ENCODE measurements at regions not wholly inside any gene's neighbourhood (a gene's known extent, or its start where the extent isn't known, plus 50 kb on each side); places are given as distances from the start of the nearest gene placed in this dataset.

DNA sequence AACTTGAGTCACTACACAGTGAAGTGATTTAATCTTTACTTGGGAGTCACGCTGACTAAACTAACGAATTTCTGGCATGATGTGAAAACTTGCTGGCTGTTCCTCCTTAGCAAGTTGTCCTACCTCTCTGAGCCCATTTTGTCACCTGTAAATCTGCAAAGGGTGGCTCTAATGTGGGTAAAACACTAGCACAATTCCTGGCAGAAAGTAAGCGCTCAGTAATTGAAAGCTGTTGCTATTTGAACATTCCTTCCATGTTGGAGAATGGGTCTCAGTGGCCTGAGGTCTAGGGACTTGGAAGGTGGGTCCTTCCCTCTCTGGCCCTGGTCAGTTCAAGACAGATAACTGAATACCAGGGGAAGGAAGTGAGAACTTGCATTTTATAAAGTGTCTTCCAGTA is 309.0 kb upstream of the PROX1 start:
- TF ChIP-seq, protein P1, sequence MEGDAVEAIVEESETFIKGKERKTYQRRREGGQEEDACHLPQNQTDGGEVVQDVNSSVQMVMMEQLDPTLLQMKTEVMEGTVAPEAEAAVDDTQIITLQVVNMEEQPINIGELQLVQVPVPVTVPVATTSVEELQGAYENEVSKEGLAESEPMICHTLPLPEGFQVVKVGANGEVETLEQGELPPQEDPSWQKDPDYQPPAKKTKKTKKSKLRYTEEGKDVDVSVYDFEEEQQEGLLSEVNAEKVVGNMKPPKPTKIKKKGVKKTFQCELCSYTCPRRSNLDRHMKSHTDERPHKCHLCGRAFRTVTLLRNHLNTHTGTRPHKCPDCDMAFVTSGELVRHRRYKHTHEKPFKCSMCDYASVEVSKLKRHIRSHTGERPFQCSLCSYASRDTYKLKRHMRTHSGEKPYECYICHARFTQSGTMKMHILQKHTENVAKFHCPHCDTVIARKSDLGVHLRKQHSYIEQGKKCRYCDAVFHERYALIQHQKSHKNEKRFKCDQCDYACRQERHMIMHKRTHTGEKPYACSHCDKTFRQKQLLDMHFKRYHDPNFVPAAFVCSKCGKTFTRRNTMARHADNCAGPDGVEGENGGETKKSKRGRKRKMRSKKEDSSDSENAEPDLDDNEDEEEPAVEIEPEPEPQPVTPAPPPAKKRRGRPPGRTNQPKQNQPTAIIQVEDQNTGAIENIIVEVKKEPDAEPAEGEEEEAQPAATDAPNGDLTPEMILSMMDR (IDR thresholded peaks at IDR 0.05) = no peak
- H3K9me3 ChIP-seq = no peaks in the 10 kb centered on the region
- no peaks in the 10 kb centered on the region for H3K27me3 ChIP-seq (replicated peaks; ENCODE audit: insufficient read depth)
- no peak overlapping the region for H3K27ac ChIP-seq
- no peak for ATAC-seq (ENCODE audit: insufficient number of reproducible peaks, low FRiP score, low read depth)
- no peaks in the 10 kb centered on the region for H3K4me1 ChIP-seq (ENCODE audit: control insufficient read depth in 1 of 2, low read depth in 2 of 2)
- no peak for DNase-seq (ENCODE audit: low spot score)
- no peaks in the 10 kb centered on the region for H3K36me3 ChIP-seq
- H3K4me3 ChIP-seq = no peak overlapping the region

DNA sequence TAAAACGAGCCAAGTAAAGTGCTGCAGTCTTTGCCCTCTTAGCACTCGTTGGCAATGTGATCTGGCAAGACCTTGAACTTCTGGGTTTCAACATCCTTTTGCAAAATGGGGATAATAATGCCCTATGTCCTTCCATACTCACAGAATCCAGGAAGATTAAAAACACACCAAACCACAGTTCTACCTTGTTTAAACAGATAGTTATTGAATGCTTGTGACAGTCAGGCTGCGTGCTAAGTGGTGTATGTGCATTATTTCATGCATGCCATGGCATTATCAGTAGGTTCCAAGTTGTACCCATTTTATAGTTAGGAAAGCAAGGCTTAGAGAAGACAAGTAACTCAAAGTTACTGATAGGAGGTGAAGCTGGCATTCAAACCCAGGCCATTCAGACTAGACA is 308.6 kb upstream of the PROX1 start:
- Histone ChIP-seq H3K4me1 (ENCODE audit: control insufficient read depth in 1 of 2, low read depth in 2 of 2) (no peaks in the 10 kb centered on the region), H3K4me3 (no peak overlapping the region), H3K27me3 (replicated peaks; ENCODE audit: insufficient read depth) (no peaks in the 10 kb centered on the region), H3K9me3 (no peaks in the 10 kb centered on the region), H3K36me3 (no peaks in the 10 kb centered on the region), H3K27ac (no peak overlapping the region)
- TF ChIP-seq, protein P1 (IDR thresholded peaks at IDR 0.05) = no peak
- ATAC-seq (ENCODE audit: insufficient number of reproducible peaks, low FRiP score, low read depth) (no peak), DNase-seq (ENCODE audit: low spot score) (no peak)

DNA sequence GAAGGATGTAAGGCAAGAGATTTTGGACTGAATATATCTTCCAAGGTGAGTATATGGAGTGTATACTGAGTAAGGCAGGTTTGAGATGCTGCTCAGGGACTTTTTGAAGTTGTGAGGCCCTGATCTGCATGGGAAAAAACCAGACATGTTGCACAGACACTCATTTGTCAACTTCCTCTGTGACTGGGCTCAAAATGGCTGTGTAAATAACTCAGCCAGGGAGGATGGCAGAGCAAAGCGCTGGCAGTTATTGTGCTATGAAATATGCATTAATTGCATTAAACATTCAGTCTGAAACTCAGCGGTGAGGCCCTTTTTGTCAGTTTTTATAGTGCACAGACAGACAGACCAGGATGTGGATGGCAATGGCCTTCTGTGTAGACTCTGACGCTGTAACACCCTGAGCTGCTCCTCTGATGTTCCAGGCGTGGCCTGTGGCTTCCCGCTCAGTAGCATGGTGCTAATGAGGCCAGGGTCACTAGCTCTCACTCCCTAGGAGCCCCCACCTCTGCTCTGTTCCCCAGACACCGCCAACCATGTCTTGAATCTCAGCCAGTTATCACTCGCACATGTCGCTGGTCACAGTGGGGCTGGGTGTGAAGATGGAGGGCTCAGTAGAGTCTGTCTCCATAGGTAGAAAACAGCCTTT is 307.0 kb upstream of the PROX1 start:
- H3K4me1 ChIP-seq (ENCODE audit: control insufficient read depth in 1 of 2, low read depth in 2 of 2) = no peaks in the 10 kb centered on the region
- no peaks in the 10 kb centered on the region for H3K27me3 ChIP-seq (replicated peaks; ENCODE audit: insufficient read depth)
- H3K36me3 ChIP-seq = no peaks in the 10 kb centered on the region
- TF ChIP-seq, protein P1 (IDR thresholded peaks at IDR 0.05) = no peak
- no peak overlapping the region for H3K4me3 ChIP-seq
- no peak for ATAC-seq (ENCODE audit: insufficient number of reproducible peaks, low FRiP score, low read depth)
- no peaks in the 10 kb centered on the region for H3K9me3 ChIP-seq
- DNase-seq (ENCODE audit: low spot score) = no peak
- H3K27ac ChIP-seq = no peak overlapping the region

DNA sequence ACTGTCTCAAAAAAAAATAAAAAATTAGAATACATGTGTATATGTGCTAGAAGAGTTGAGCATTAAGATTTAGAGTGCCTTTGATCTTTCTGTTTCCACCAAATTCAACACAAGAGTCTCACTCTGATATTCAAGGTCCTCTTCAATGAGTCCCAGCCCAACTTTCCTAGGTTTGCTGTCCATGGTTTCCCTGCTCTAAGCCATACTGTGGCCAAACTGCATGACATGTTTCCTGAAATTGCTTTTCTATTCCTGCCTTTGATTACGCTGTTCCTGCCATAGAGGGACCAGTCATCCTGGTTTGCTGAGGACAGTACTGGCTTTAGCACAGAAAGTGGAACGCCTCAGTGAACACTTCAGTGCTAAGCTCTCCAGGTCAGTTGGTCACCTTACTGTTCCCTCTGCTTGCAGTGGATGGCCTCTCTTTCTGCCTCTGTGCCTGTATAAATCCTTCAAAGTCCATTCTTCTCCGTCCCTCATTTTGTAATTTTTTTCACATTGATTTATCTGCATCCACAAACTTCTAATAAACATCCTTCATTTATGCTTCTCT is 305.9 kb upstream of the PROX1 start:
- DNase-seq (ENCODE audit: low spot score) (no peak), ATAC-seq (ENCODE audit: insufficient number of reproducible peaks, low FRiP score, low read depth) (no peak)
- Histone ChIP-seq H3K4me1 (ENCODE audit: control insufficient read depth in 1 of 2, low read depth in 2 of 2) (no peaks in the 10 kb centered on the region), H3K9me3 (no peaks in the 10 kb centered on the region), H3K4me3 (no peak overlapping the region), H3K27me3 (replicated peaks; ENCODE audit: insufficient read depth) (no peaks in the 10 kb centered on the region), H3K27ac (no peak overlapping the region), H3K36me3 (no peaks in the 10 kb centered on the region)
- TF ChIP-seq, protein P1 (IDR thresholded peaks at IDR 0.05) = no peak

DNA sequence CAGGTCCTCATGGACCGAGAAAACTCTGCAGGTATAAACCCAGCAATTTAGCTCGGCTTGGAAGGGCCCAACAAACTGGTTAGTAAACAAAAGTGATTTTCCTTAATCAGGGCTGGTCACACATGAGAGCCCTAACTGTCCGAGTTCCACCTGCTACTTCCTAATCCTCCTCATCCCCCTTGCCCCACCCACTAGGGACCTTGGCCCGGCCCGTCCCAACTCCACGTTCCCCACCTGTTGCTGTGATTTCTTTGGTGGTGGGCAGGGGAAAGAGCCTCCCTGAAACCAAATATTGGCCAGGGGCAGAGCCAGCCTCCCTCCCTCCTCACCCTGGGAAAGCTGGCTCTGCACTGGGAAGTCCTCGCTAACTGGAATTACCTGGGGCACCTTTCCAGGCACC is 304.2 kb upstream of the PROX1 start:
- H3K9me3 ChIP-seq = no peaks in the 10 kb centered on the region
- no peak for DNase-seq (ENCODE audit: low spot score)
- H3K27ac ChIP-seq = no peak overlapping the region
- no peaks in the 10 kb centered on the region for H3K36me3 ChIP-seq
- TF ChIP-seq, protein P1 (IDR thresholded peaks at IDR 0.05) = no peak
- no peak overlapping the region for H3K4me3 ChIP-seq
- H3K4me1 ChIP-seq (ENCODE audit: control insufficient read depth in 1 of 2, low read depth in 2 of 2) = no peaks in the 10 kb centered on the region
- ATAC-seq (ENCODE audit: insufficient number of reproducible peaks, low FRiP score, low read depth) = no peak
- H3K27me3 ChIP-seq (replicated peaks; ENCODE audit: insufficient read depth) = no peaks in the 10 kb centered on the region

Measured in thoracic aorta (tissue), 2 donors.